DMS79 (cell line): ENCODE measurements at regions not wholly inside any gene's neighbourhood (a gene's known extent, or its start where the extent isn't known, plus 50 kb on each side); places are given as distances from the start of the nearest gene placed in this dataset.
"Not testable (repeated sequence)": the region's sequence is repeated elsewhere in the genome, so short reads cannot be mapped to it uniquely, and the experiment has no call there.

Experiments used
- DNase-seq: peaks from one replicate; lab custom pipeline; 2025; lab: John Stamatoyannopoulos, UW

DNA sequence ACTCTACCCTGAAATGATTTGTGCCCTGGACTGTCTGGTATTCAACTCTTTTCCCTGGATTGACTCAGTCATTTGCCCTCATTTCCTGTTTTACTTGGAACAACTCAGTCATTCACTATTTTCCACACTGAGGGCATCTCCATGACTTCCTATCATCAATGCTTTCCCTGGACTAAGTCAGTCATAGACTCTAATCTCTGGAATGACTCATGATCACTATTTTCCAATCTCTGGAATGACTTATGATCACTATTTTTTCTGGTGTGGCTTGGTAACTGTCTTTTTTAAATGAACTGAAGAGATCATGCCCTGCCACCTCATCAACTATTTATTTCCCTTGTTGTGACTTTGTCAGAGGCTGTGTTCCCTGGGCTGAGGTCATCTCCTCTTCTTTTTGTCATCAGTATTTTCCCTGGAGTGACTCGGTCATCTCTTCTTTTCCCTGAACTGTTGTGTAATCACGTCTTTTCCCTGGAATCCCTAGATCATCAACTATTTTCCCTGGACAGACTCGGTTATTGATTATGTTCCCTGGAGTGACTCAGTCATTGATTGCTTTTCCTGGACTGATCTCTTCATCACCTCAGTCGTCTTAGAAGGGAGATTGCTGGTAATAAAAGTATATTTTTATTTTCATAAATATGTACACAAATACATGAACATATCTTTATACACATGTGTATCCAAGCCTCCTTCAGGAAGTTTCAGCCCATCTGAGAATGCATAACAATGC lies 327.1 kb upstream of the VCX start:
- no peak for DNase-seq

GRCh38 chrX:7514871-7515599 lies 327.9 kb upstream of the VCX start:
- no peak for DNase-seq

GRCh38 chrX:7512845-7513244 lies 330.1 kb upstream of the VCX start:
- DNase-seq, result no peak

GRCh38 chrX:7503251-7503650 lies 339.7 kb upstream of the VCX start:
- DNase-seq, result no peak

GRCh38 chrX:7500386-7500785 lies 342.6 kb upstream of the VCX start:
- no peak for DNase-seq

- no peak for DNase-seq
Observed at GRCh38 chrX:7486505-7486904, 338.6 kb upstream of the PUDP start.

DNA sequence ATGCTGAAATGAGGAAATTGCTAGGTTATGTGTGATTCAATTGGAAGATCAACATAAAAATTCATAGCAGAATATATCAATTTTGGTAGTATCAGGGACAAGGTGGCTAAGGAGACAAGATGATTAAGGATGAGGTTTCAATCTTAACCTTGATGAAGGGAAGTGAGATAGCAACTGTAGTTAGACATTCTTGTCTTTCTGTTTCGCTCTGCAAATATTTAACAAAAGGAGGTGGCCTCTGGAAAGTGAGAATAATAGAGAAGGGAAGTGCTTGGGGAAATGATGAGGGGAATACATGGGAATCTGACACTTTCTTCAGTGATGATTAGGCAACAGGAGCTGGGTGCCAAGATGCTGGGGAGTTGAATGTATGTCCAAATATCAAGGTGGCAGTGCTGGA lies 337.1 kb upstream of the PUDP start:
- DNase-seq, result no peak

GRCh38 chrX:7480721-7481120 lies 332.8 kb upstream of the PUDP start:
- DNase-seq, result no peak

- DNase-seq, result no peak
Observed at GRCh38 chrX:7462110-7462509, 314.2 kb upstream of the PUDP start.

- not testable (repeated sequence) for DNase-seq
Observed at GRCh38 chrX:7461051-7461450, 313.1 kb upstream of the PUDP start.

DNA sequence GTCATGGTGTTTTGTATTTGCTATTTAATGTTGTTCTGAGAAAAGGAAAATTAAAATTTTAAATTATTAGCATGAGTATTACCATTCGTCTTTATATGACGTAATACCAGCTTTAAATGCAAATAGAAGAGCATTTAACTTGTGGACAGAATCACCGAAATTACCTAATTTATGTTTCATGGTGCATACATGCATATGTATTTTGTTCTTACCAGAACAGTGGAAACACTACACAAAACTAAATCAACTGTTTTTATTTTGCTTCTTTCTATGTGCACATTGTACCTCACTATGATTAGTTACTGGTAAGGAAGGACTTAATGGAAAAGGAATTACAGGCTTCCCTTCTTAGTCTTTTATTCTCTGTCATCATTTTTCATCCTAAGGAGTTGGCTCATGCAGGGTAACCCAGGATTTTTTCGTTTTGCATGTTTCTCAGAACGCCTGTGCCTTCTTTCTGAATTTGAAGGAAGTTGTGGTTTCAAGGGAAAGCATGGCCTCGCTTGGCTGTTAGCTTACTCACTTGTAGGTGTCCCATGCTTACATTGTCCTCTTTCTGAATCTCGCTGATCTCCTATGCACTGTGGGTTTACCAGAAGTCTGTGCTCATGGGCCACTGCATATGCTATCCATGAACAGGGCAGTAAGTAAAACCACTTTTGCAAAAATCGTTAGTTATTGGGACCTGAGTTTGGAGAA lies 300.0 kb upstream of the PUDP start:
- no peak for DNase-seq

DNA sequence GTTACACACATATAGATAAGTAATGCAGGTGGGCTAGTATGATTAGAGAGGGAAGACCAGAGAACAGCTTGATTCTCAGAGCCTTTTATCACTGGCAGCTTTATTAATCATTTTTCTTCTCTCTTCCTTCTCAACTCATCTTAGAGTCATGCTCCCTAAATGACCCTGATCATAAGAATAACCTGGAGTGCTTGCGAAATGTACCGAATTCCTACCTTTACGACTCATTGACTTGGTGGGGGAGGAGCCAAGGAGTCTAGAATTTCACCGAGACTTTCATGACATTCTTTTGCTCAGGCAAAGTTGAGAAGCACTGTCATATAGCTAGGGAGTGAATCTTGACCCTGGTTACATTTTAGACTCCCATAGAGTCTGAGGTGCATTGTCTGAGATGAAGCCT lies 298.9 kb upstream of the PUDP start:
- no peak for DNase-seq

GRCh38 chrX:7444967-7445366 lies 297.0 kb upstream of the PUDP start:
- no peak for DNase-seq

- DNase-seq, result no peak
Observed at GRCh38 chrX:7441586-7441985, 293.6 kb upstream of the PUDP start.

GRCh38 chrX:7435822-7436221 lies 287.9 kb upstream of the PUDP start:
- no peak for DNase-seq

DNA sequence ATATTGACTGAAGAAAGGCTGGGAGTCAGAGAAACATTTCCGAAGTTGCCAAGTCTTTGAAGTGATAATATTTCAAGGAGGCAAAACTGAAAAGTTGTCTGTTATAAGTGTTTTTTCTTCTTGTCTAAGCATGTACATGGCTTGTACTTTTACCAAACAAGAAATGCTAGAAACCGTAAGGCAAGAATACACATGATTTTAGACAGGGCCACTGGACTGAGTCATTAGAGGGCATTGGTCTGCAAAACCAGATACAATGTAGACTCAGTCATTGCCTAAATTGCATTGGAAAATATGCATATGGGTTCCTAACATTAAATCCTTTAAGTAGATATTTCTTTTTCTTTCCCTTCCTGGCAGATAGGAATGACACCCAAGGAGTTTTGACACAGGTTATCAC lies 284.9 kb upstream of the PUDP start:
- DNase-seq, result no peak

DNA sequence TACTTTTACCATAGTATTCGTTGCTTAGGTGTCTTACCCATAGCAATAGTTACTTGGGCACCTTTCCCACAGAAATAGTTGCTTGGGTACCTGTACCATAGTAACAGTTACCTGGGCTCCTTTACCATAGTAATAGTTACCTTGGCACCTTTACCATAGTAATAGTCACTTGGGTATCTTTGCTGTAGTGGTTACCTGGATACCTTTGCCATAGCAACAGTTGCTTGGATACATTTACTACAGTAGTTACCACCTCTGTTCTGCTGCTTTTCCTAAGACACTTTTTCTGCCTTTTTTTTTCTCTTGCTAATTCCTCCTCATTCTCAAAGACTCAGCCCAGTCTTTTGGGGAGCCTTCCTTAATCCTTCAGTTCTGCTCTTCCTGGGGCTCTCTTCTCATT lies 272.8 kb upstream of the PUDP start:
- no peak for DNase-seq

- no peak for DNase-seq
Observed at GRCh38 chrX:7414753-7415152, 266.8 kb upstream of the PUDP start.

- no peak for DNase-seq
Observed at GRCh38 chrX:7412840-7413239, 264.9 kb upstream of the PUDP start.

DNA sequence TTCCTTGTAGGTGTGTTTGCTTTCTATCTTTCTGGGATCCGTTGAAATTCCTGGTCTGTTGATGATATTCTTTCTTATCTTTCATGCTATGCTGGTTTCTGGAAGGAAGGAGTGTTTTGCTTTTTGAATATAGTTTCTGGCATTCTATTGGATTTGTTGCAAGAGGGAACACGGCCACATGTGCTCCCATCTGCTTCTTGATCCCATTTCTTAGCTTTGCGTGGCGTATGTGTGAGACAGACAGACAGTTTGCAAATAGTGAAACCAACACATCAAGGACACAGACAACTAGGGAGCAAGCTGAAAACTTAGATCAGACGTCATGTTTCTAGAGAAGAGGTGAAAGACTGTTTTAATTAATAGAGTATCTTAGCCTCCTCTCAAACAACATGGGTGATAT lies 261.9 kb upstream of the PUDP start:
- DNase-seq, result no peak

- no peak for DNase-seq
Observed at GRCh38 chrX:7399373-7399772, 251.4 kb upstream of the PUDP start.

- DNase-seq, result no peak
Observed at GRCh38 chrX:7390441-7390840, 242.5 kb upstream of the PUDP start.

DNA sequence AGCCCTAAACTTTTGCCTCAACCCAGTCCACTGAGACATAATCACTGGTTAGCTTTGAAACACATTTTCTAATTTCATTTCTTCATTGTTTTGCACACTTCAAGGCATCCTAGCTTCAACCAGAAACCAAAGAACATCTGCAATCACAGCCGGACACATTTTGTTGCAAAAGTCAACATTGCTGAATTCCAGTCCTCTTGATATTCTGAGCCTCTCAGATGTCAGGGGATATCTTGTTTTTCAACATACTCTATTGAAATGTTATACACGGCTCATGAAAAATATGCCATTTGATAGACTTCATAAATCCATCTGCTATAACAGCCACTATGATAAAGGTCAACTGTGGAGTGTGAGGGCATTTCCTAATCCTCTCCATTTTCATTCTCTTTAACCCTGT lies 241.6 kb upstream of the PUDP start:
- no peak for DNase-seq
